Heart right ventricle (tissue), 16 donors: ENCODE measurements at regions not wholly inside any gene's neighbourhood (a gene's known extent, or its start where the extent isn't known, plus 50 kb on each side); places are given as distances from the start of the nearest gene placed in this dataset.
"Not testable (repeated sequence)": the region's sequence is repeated elsewhere in the genome, so short reads cannot be mapped to it uniquely, and the experiment has no call there.

Experiments
- ATAC-seq, 8 donors: fragments of 200-7000 bp; cut with Tn5 transposase; one replicate each; pipeline ENCODE4 v1.9.1; 2020; ENCODE audit warnings: mild to moderate bottlenecking in 8 of 8, moderate library complexity in 8 of 8, moderate number of reproducible peaks in 1 of 8
- DNase-seq, 2 donors: peaks; one replicate each; pipeline ENCODE4 v3.0.0-alpha.2; 2020
- H3K27ac ChIP-seq, 10 donors: fragments of 200-600 bp; sonication (generic) in 2 of 10; one replicate each; pipeline versions ENCODE4 v1.5.0 to v1.8.0; 2020 to 2022; ENCODE audit warnings: mild to moderate bottlenecking in 3 of 10
- H3K27me3 ChIP-seq, 7 donors: fragments of 200-600 bp; one replicate each; pipeline ENCODE4 v1.8.0; 2021 to 2022; ENCODE audit warnings: mild to moderate bottlenecking in 2 of 7
- H3K36me3 ChIP-seq, 9 donors: fragments of 200-600 bp; sonication (generic) in 1 of 9; one replicate each; pipeline versions ENCODE4 v1.5.0 to v1.8.0; 2020 to 2022; ENCODE audit warnings: mild to moderate bottlenecking in 2 of 9
- H3K4me1 ChIP-seq, 9 donors: fragments of 200-600 bp; sonication (generic) in 1 of 9; one replicate each; pipeline versions ENCODE4 v1.5.0 to v1.8.0; 2020 to 2022; ENCODE audit warnings: mild to moderate bottlenecking in 4 of 9
- H3K4me3 ChIP-seq, 10 donors: fragments of 200-600 bp; sonication (generic) in 2 of 10; one replicate each; pipeline versions ENCODE4 v1.5.0 to v1.8.0; 2020 to 2022; ENCODE audit warnings: mild to moderate bottlenecking in 7 of 10, moderate library complexity in 2 of 10
- H3K9me3 ChIP-seq, 11 donors: fragments of 200-600 bp in 10 of 11; sonication (generic) in 2 of 11; one replicate each; pipeline versions ENCODE4 v1.5.0 to v1.8.0; 2013 to 2022; ENCODE audit warnings: mild to moderate bottlenecking in 2 of 11, control low read depth in 1 of 11, moderate library complexity in 1 of 11
- WGBS, 2 donors: extraction: QIAGEN DNeasy Blood & Tissue Kit; methylation state at CpG; one replicate each; pipeline ENCODE4 v1.1.7; 2013; ENCODE audit warnings: inconsistent platforms in 1 of 2; 5-methylcytosine and 5-hydroxymethylcytosine counted together
- intact Hi-C, 10 donors: fragments of 100-400 bp; cut with DNase I; formaldehyde crosslinking; loops; one replicate each; pipeline versions ENCODE4 v1.11.1 to v1.14.2; 2022
- TF ChIP-seq, protein P1 (sequence below), 9 donors: fragments of 200-600 bp; sonication (generic) in 2 of 9; IDR thresholded peaks; one replicate each; pipeline versions ENCODE4 v1.5.0 to v1.8.0; 2021 to 2022; ENCODE audit warnings: antibody characterized with exemption in 9 of 9, mild to moderate bottlenecking in 5 of 9, moderate library complexity in 1 of 9
- donor health status: Arrhythmogenic right ventricular cardiomyopathy.
- donor health status: ischemic (EF 13 %, LVEDD 7.1; RV severe dilation, severe dysfunction).
- donor health status: healthy with polysubstance abuse.
- donor health status: DM: no; HTN: yes; CAD: no.
- donor health status: DM: no; HTN: no; CAD: no.
- donor health status: ischemic (EF 25% LVEDD 6.9; RV normal size, moderate dysfunction).
- donor health status: ischemic (EF 25% LVEDD 5.7; RV mildly dilated, moderate dysfunction).
- donor health status: healthy.
- donor health status: DM: yes; HTN: yes; CAD: no.
- donor health status: Ischemic cardiomyopathy.
- donor health status: ischemic (EF 35%, LVEDD 5.7; RV mildly dilated, moderate dysfunction).
- donor health status: nonischemic (EF 11% LVEDD 7.7; RV severe dilation, severe dysfunction).
- donor health status: DM: yes; HTN: yes; CAD: no.
- donor health status: PGD.
- donor health status: ischemic (EF 29% LVEDD 5.4; RV normal size, mild dysfunction).
- donor health status: nonischemic (EF 23%, LVEDD 6.1; RV moderate dilation, normal function).

- intact Hi-C loops: no loop called here
- ATAC-seq: no peak
- 75 to 87% methylated on average over 1 of the region's 1 CpG for WGBS, 2 donors
These were observed 80.7 kb upstream of the DIAPH3 start for GRCh38 chr13:60244381-60244780.

DNA sequence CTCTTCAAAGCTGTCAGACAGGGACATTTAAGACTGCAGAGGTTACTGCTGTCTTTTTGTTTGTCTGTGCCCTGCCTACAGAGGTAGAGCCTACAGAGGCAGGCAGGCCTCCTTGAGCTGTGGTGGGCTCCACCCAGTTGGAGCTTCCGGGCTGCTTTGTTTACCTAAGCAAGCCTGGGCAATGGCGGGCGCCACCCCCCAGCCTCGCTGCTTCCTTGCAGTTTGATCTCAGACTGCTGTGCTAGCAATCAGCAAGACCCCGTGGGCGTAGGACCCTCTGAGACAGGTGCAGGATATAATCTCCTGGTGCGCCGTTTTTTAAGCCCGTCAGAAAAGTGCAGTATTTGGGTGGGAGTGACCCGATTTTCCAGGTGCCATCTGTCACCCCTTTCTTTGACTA, 87.7 kb upstream of the DIAPH3 start:
- ATAC-seq, H3K36me3 ChIP-seq, H3K9me3 ChIP-seq, H3K27me3 ChIP-seq, H3K27ac ChIP-seq, H3K4me1 ChIP-seq, DNase-seq, H3K4me3 ChIP-seq, intact Hi-C loops: not testable (repeated sequence)
- 82 to 92% methylated on average over 10 of the region's 10 CpGs for WGBS, 2 donors

More at GRCh38 chr13:60244381-60244780, 80.7 kb upstream of the DIAPH3 start:
- peaks cover 0 to 8% (median 0%) of the 10 kb centered on the region in 7 donors for H3K27me3 ChIP-seq
- no peaks in the 10 kb centered on the region for H3K4me1 ChIP-seq
- TF ChIP-seq, protein P1, sequence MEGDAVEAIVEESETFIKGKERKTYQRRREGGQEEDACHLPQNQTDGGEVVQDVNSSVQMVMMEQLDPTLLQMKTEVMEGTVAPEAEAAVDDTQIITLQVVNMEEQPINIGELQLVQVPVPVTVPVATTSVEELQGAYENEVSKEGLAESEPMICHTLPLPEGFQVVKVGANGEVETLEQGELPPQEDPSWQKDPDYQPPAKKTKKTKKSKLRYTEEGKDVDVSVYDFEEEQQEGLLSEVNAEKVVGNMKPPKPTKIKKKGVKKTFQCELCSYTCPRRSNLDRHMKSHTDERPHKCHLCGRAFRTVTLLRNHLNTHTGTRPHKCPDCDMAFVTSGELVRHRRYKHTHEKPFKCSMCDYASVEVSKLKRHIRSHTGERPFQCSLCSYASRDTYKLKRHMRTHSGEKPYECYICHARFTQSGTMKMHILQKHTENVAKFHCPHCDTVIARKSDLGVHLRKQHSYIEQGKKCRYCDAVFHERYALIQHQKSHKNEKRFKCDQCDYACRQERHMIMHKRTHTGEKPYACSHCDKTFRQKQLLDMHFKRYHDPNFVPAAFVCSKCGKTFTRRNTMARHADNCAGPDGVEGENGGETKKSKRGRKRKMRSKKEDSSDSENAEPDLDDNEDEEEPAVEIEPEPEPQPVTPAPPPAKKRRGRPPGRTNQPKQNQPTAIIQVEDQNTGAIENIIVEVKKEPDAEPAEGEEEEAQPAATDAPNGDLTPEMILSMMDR (IDR thresholded peaks at IDR 0.05): no peak
- H3K9me3 ChIP-seq: no peaks in the 10 kb centered on the region
- no peaks in the 10 kb centered on the region for H3K36me3 ChIP-seq
- no peak overlapping the region for H3K4me3 ChIP-seq
- no peak for DNase-seq
- no peak overlapping the region for H3K27ac ChIP-seq

DNA sequence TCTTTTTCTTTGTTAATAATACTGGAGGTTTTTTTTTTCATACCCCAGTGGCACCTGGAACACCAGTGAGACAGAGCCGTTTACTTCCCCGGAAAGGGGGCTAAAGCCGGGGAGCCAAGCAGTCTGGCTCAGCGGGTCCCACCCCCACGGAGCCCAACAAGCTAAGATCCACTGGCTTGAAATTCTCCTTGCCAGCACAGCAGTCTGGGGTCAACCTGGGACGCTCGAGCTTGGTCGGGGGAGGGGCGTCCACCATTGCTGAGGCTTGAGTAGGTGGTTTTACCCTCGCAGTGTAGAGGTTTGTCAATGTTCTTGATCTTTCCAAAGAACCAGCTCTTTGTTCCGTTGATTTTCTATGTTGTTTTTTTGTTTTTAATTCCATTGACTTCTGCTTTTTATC, 94.6 kb upstream of the DIAPH3 start:
- H3K9me3 ChIP-seq: peaks cover 0 to 24% (median 0%) of the 10 kb centered on the region in 11 donors
- no peaks in the 10 kb centered on the region for H3K4me1 ChIP-seq
- DNase-seq (no peak), ATAC-seq (no peak)
- H3K4me3 ChIP-seq: no peak overlapping the region
- 49 to 53% methylated on average over 11 of the region's 11 CpGs for WGBS, 2 donors
- H3K27me3 ChIP-seq: peaks cover 0 to 7% (median 5%) of the 10 kb centered on the region in 7 donors
- H3K27ac ChIP-seq: no peak overlapping the region
- intact Hi-C loops: no loop called here
- TF ChIP-seq, protein P1 (IDR thresholded peaks at IDR 0.05): no peak
- H3K36me3 ChIP-seq: no peaks in the 10 kb centered on the region

DNA sequence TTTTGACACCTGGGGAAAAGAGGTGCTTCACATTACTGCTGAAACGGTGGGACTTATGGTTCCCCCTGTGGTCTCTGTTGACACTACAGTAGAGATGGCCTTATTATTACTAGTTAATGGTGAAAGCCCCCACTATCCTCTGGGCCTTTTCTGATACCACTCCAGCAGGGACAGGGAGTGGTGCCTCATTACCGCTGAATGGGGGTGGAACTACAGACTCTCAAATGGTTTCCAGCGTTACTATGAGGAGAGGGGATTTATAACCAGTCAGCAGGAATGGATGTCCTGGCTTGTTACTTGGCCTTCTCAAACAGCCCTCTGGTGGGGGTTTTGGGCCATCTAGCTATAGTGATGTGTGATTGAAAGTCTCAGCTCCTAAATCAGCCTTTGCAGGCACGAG, 96.7 kb upstream of the DIAPH3 start:
- Histone ChIP-seq H3K4me3 (no peak overlapping the region), H3K4me1 (no peaks in the 10 kb centered on the region), H3K9me3 (peaks cover 0 to 24% (median 0%) of the 10 kb centered on the region in 11 donors), H3K27ac (no peak overlapping the region), H3K36me3 (no peaks in the 10 kb centered on the region), H3K27me3 (peaks cover 0 to 7% (median 5%) of the 10 kb centered on the region in 7 donors)
- TF ChIP-seq, protein P1 (IDR thresholded peaks at IDR 0.05): no peak
- DNase-seq (no peak), ATAC-seq (no peak)
- intact Hi-C loops: no loop called here
- WGBS, 2 donors: 47 to 60% methylated on average over 4 of the region's 4 CpGs

GRCh38 chr13:60261432-60262351, 98.0 kb upstream of the DIAPH3 start:
- peaks cover 0 to 19% (median 0%) of the 10 kb centered on the region in 11 donors for H3K9me3 ChIP-seq
- ATAC-seq: no peak

More at GRCh38 chr13:60261432-60262351, 98.0 kb upstream of the DIAPH3 start:
- H3K27me3 ChIP-seq: peaks cover 0 to 7% (median 5%) of the 10 kb centered on the region in 7 donors
- H3K36me3 ChIP-seq: no peaks in the 10 kb centered on the region
- 54 to 57% methylated on average over 12 of the region's 12 CpGs for WGBS, 2 donors
- TF ChIP-seq, protein P1 (IDR thresholded peaks at IDR 0.05): no peak
- H3K4me3 ChIP-seq: no peak overlapping the region
- no peak overlapping the region for H3K27ac ChIP-seq
- no peak for DNase-seq
- intact Hi-C loops: no loop called here
- H3K4me1 ChIP-seq: no peaks in the 10 kb centered on the region
